Smooth muscle cell (in vitro differentiated cells): ENCODE measurements at regions not wholly inside any gene's neighbourhood (a gene's known extent, or its start where the extent isn't known, plus 50 kb on each side); places are given as distances from the start of the nearest gene placed in this dataset.

Experiments
- DNase-seq: peaks from one replicate; lab custom pipeline; 2025; ENCODE audit not compliant: unreplicated experiment; lab: John Stamatoyannopoulos, UW
- H2AFZ ChIP-seq: fragments of 200-600 bp; sonication (generic); 2 replicates; pipeline ENCODE4 v1.6.0; 2016; ENCODE audit warnings: antibody characterized with exemption, low read depth, mild to moderate bottlenecking
- H3F3A ChIP-seq: fragments of 200-600 bp; sonication (generic); 2 replicates; pipeline ENCODE4 v1.6.0; 2017; ENCODE audit warnings: antibody characterized with exemption, low read depth
- H3K27ac ChIP-seq: fragments of 200-600 bp; sonication (generic); 2 replicates; pipeline ENCODE4 v1.5.1; 2016; ENCODE audit warnings: low read depth, mild to moderate bottlenecking
- H3K27me3 ChIP-seq: fragments of 200-600 bp; sonication (generic); 2 replicates; pipeline ENCODE4 v1.6.1; 2016; ENCODE audit warnings: low read depth, mild to moderate bottlenecking
- H3K36me3 ChIP-seq: fragments of 200-600 bp; sonication (generic); 2 replicates; pipeline ENCODE4 v1.5.1; 2016; ENCODE audit warnings: low read depth
- H3K4me1 ChIP-seq: fragments of 200-600 bp; sonication (generic); 2 replicates; pipeline ENCODE4 v1.5.1; 2016; ENCODE audit warnings: low read depth
- H3K4me2 ChIP-seq: fragments of 200-600 bp; sonication (generic); 2 replicates; pipeline ENCODE4 v1.6.0; 2016; ENCODE audit warnings: mild to moderate bottlenecking
- H3K4me3 ChIP-seq: fragments of 200-600 bp; sonication (generic); 2 replicates; pipeline ENCODE4 v1.5.1; 2016; ENCODE audit warnings: mild to moderate bottlenecking
- H3K79me2 ChIP-seq: fragments of 200-600 bp; sonication (generic); 2 replicates; pipeline ENCODE4 v1.6.0; 2016; ENCODE audit warnings: low read depth, mild to moderate bottlenecking
- H3K9ac ChIP-seq: fragments of 200-600 bp; sonication (generic); 2 replicates; pipeline ENCODE4 v1.6.0; 2016; ENCODE audit warnings: low read depth
- H3K9me3 ChIP-seq: fragments of 200-600 bp; sonication (generic); replicated peaks from 2 replicates; pipeline ENCODE4 v1.5.1; 2016; ENCODE audit warnings: low read depth
- H4K20me1 ChIP-seq: fragments of 200-600 bp; sonication (generic); 2 replicates; pipeline ENCODE4 v1.6.0; 2016; ENCODE audit warnings: low read depth
- CTCF ChIP-seq: fragments of 200-600 bp; sonication (generic); IDR thresholded peaks from 2 replicates; pipeline ENCODE4 v1.5.1; 2017; ENCODE audit warnings: borderline replicate concordance, mild to moderate bottlenecking, antibody characterized with exemption; ENCODE audit not compliant: insufficient read depth, poor library complexity, severe bottlenecking
- WGBS: methylation state at CpG from one replicate; pipeline ENCODE4 v1.1.7; 2016; ENCODE audit warnings: low lambda C conversion rate; 5-methylcytosine and 5-hydroxymethylcytosine counted together

- H3K4me2 ChIP-seq, result no peak overlapping the region
- H2AFZ ChIP-seq, result no peak overlapping the region
- H3K79me2 ChIP-seq, result no peaks in the 10 kb centered on the region
- H3K4me3 ChIP-seq, result no peak overlapping the region
- no peak overlapping the region for H3K9ac ChIP-seq
- no peaks in the 10 kb centered on the region for H3K9me3 ChIP-seq
- H3F3A ChIP-seq, result no peaks in the 10 kb centered on the region
- H3K4me1 ChIP-seq, result no peaks in the 10 kb centered on the region
- no peaks in the 10 kb centered on the region for H4K20me1 ChIP-seq
- no peak overlapping the region for H3K27ac ChIP-seq
- no peaks in the 10 kb centered on the region for H3K36me3 ChIP-seq
- no peak for DNase-seq
- peaks cover 8% of the 10 kb centered on the region for H3K27me3 ChIP-seq
- TF ChIP-seq CTCF, result no peak
Measured at GRCh38 chr9:83141887-83142286, 78.9 kb upstream of the RASEF start.

- WGBS, result 92% methylated on average over 1 of the region's 1 CpG
Measured at GRCh38 chr9:83140061-83140460, 77.1 kb upstream of the RASEF start.

GRCh38 chr9:83138422-83139135, 75.6 kb upstream of the RASEF start:
- DNase-seq, result no peak
- H3K9ac ChIP-seq, result no peak overlapping the region
- H3K9me3 ChIP-seq, result no peaks in the 10 kb centered on the region
- no peaks in the 10 kb centered on the region for H4K20me1 ChIP-seq
- 82% methylated on average over 4 of the region's 4 CpGs for WGBS
- H3F3A ChIP-seq, result no peaks in the 10 kb centered on the region
- H3K27ac ChIP-seq, result no peak overlapping the region
- H3K4me1 ChIP-seq, result no peaks in the 10 kb centered on the region
- H2AFZ ChIP-seq, result no peak overlapping the region
- H3K36me3 ChIP-seq, result no peaks in the 10 kb centered on the region
- no peak overlapping the region for H3K4me2 ChIP-seq
- H3K27me3 ChIP-seq, result peaks cover 13% of the 10 kb centered on the region
- no peak for TF ChIP-seq CTCF
- H3K79me2 ChIP-seq, result no peaks in the 10 kb centered on the region
- H3K4me3 ChIP-seq, result no peak overlapping the region

More at GRCh38 chr9:83140061-83140460, 77.1 kb upstream of the RASEF start:
- peaks cover 13% of the 10 kb centered on the region for H3K27me3 ChIP-seq
- no peak overlapping the region for H3K4me2 ChIP-seq
- no peak overlapping the region for H2AFZ ChIP-seq
- no peaks in the 10 kb centered on the region for H3K79me2 ChIP-seq
- no peaks in the 10 kb centered on the region for H3K4me1 ChIP-seq
- no peak overlapping the region for H3K27ac ChIP-seq
- no peak for TF ChIP-seq CTCF
- no peak for DNase-seq
- no peak overlapping the region for H3K9ac ChIP-seq
- H4K20me1 ChIP-seq, result no peaks in the 10 kb centered on the region
- H3K36me3 ChIP-seq, result no peaks in the 10 kb centered on the region
- no peaks in the 10 kb centered on the region for H3K9me3 ChIP-seq
- H3K4me3 ChIP-seq, result no peak overlapping the region
- no peaks in the 10 kb centered on the region for H3F3A ChIP-seq

GRCh38 chr9:83133316-83133715, 70.4 kb upstream of the RASEF start:
- TF ChIP-seq CTCF, result no peak
- WGBS, result 73% methylated on average over 2 of the region's 2 CpGs
- no peak overlapping the region for H3K4me2 ChIP-seq

More at GRCh38 chr9:83133316-83133715, 70.4 kb upstream of the RASEF start:
- no peaks in the 10 kb centered on the region for H3K4me1 ChIP-seq
- H2AFZ ChIP-seq, result no peak overlapping the region
- H4K20me1 ChIP-seq, result no peaks in the 10 kb centered on the region
- DNase-seq, result no peak
- H3K27me3 ChIP-seq, result peaks cover 8% of the 10 kb centered on the region
- H3K79me2 ChIP-seq, result no peaks in the 10 kb centered on the region
- no peaks in the 10 kb centered on the region for H3K36me3 ChIP-seq
- no peaks in the 10 kb centered on the region for H3F3A ChIP-seq
- no peak overlapping the region for H3K27ac ChIP-seq
- no peaks in the 10 kb centered on the region for H3K9me3 ChIP-seq
- no peak overlapping the region for H3K9ac ChIP-seq
- H3K4me3 ChIP-seq, result no peak overlapping the region
